ENCODE measurements at regions not wholly inside any gene's neighbourhood (a gene's known extent, or its start where the extent isn't known, plus 50 kb on each side); places are given as distances from the start of the nearest gene placed in this dataset.
A peak's percentile ranks its signal among the peaks of the same experiment; 100 is the strongest.

- TF ChIP-seq CTCF (IDR thresholded peaks at IDR 0.05) = no peak
- Histone ChIP-seq H3K9me3 (no peaks in the 10 kb centered on the region), H3K27me3 (no peaks in the 10 kb centered on the region), H3K9ac (ENCODE audit: low read depth in 2 of 2, low read length in 2 of 2) (no peak overlapping the region), H3K36me3 (no peaks in the 10 kb centered on the region), H3K4me1 (no peaks in the 10 kb centered on the region), H3K4me3 (no peak overlapping the region), H3K27ac (no peak overlapping the region)
- DNase-seq = no peak
- intact Hi-C loops (cut with DNase I) = loop anchor here (5.0 kb wide), 1 partner anchor 123 kb away; no protein-coding TSS in a partner anchor
These were observed 350.3 kb downstream of the PTTG2 start for GRCh38 chr4:38310446-38311043.

GRCh38 chr4:38311495-38312126 lies 351.4 kb downstream of the PTTG2 start:
- Histone ChIP-seq H3K27me3 (no peaks in the 10 kb centered on the region), H3K4me3 (no peak overlapping the region), H3K27ac (no peak overlapping the region), H3K9ac (ENCODE audit: low read depth in 2 of 2, low read length in 2 of 2) (no peak overlapping the region), H3K36me3 (no peaks in the 10 kb centered on the region), H3K9me3 (no peaks in the 10 kb centered on the region), H3K4me1 (no peaks in the 10 kb centered on the region)
- intact Hi-C loops (cut with DNase I) = loop anchor here (5.0 kb wide), 1 partner anchor 124 kb away; no protein-coding TSS in a partner anchor
- no peak for TF ChIP-seq CTCF (IDR thresholded peaks at IDR 0.05)
- DNase-seq = no peak

GRCh38 chr4:38313175-38313574 lies 350.8 kb upstream of the KLF3 start:
- H3K36me3 ChIP-seq = no peaks in the 10 kb centered on the region
- DNase-seq = peak; percentile 85
- no peaks in the 10 kb centered on the region for H3K9me3 ChIP-seq
- H3K4me1 ChIP-seq = no peaks in the 10 kb centered on the region
- no peak overlapping the region for H3K4me3 ChIP-seq
- intact Hi-C loops (cut with DNase I) = loop anchor here (5.0 kb wide), 1 partner anchor 126 kb away; no protein-coding TSS in a partner anchor
- H3K9ac ChIP-seq (ENCODE audit: low read depth in 2 of 2, low read length in 2 of 2) = peak overlapping the region in 1 of 2 donors; percentile 41
- no peaks in the 10 kb centered on the region for H3K27me3 ChIP-seq
- no peak for TF ChIP-seq CTCF (IDR thresholded peaks at IDR 0.05)
- peak overlapping the region; percentile 89 for H3K27ac ChIP-seq

- no peaks in the 10 kb centered on the region for H3K36me3 ChIP-seq
- peak overlapping the region; percentile 89 for H3K27ac ChIP-seq
- H3K9me3 ChIP-seq = no peaks in the 10 kb centered on the region
- peak overlapping the region in 1 of 2 donors; percentile 41 for H3K9ac ChIP-seq (ENCODE audit: low read depth in 2 of 2, low read length in 2 of 2)
- intact Hi-C loops (cut with DNase I) = loop anchor here (5.0 kb wide), 1 partner anchor 127 kb away; no protein-coding TSS in a partner anchor
- peaks cover 1% of the 10 kb centered on the region for H3K4me1 ChIP-seq
- DNase-seq = peak; percentile 75
- no peak overlapping the region for H3K4me3 ChIP-seq
- TF ChIP-seq CTCF (IDR thresholded peaks at IDR 0.05) = no peak
- no peaks in the 10 kb centered on the region for H3K27me3 ChIP-seq
These were observed 349.9 kb upstream of the KLF3 start for GRCh38 chr4:38313999-38314561.

GRCh38 chr4:38314663-38315062 lies 349.3 kb upstream of the KLF3 start:
- H3K36me3 ChIP-seq = no peaks in the 10 kb centered on the region
- H3K4me3 ChIP-seq = no peak overlapping the region
- peaks cover 7% of the 10 kb centered on the region for H3K4me1 ChIP-seq
- peak; percentile 88 for DNase-seq
- no peaks in the 10 kb centered on the region for H3K9me3 ChIP-seq
- intact Hi-C loops (cut with DNase I) = loop anchor here (5.0 kb wide), 1 partner anchor 127 kb away; no protein-coding TSS in a partner anchor
- H3K27me3 ChIP-seq = no peaks in the 10 kb centered on the region
- no peak for TF ChIP-seq CTCF (IDR thresholded peaks at IDR 0.05)
- peak overlapping the region in 1 of 2 donors; percentile 41 for H3K9ac ChIP-seq (ENCODE audit: low read depth in 2 of 2, low read length in 2 of 2)
- peak overlapping the region; percentile 89 for H3K27ac ChIP-seq

Measured in colonic mucosa (tissue), 4 donors.